Loucy (cell line): ENCODE measurements at regions not wholly inside any gene's neighbourhood (a gene's known extent, or its start where the extent isn't known, plus 50 kb on each side); places are given as distances from the start of the nearest gene placed in this dataset.
A peak's percentile ranks its signal among the peaks of the same experiment; 100 is the strongest.

Experiments
- H2AFZ ChIP-seq: fragments of 200-600 bp; sonication (generic); 2 replicates; pipeline ENCODE4 v1.6.0; 2016; ENCODE audit warnings: antibody characterized with exemption, mild to moderate bottlenecking, low read length, moderate library complexity
- H3F3A ChIP-seq: fragments of 200-600 bp; 2 replicates; pipeline ENCODE4 v1.6.0; 2016; ENCODE audit warnings: antibody characterized with exemption, low read depth, mild to moderate bottlenecking
- H3K27me3 ChIP-seq: fragments of 200-600 bp; sonication (generic); 2 replicates; pipeline ENCODE4 v1.6.1; 2014; ENCODE audit warnings: low read length, mild to moderate bottlenecking; ENCODE audit not compliant: insufficient read depth, poor library complexity, severe bottlenecking
- H3K36me3 ChIP-seq: fragments of 200-600 bp; sonication (generic); 2 replicates; pipeline ENCODE4 v1.6.1; 2016; ENCODE audit warnings: low read length; ENCODE audit not compliant: insufficient read depth
- H3K4me1 ChIP-seq: fragments of 200-600 bp; sonication (generic); 2 replicates; pipeline ENCODE4 v1.5.1; 2014; ENCODE audit warnings: low read length, mild to moderate bottlenecking; ENCODE audit not compliant: insufficient read depth, poor library complexity, severe bottlenecking
- H3K4me2 ChIP-seq: fragments of 200-600 bp; sonication (generic); 2 replicates; pipeline ENCODE4 v1.6.0; 2014; ENCODE audit warnings: antibody characterized with exemption, low read length, low read depth, mild to moderate bottlenecking; ENCODE audit not compliant: poor library complexity, severe bottlenecking
- H3K4me3 ChIP-seq: fragments of 200-600 bp; sonication (generic); 2 replicates; pipeline ENCODE4 v1.5.1; 2014; ENCODE audit warnings: low read length, mild to moderate bottlenecking, mixed read lengths; ENCODE audit not compliant: poor library complexity, severe bottlenecking
- H3K79me2 ChIP-seq: fragments of 200-600 bp; sonication (generic); 2 replicates; pipeline ENCODE4 v1.6.1; 2014; ENCODE audit warnings: low read length; ENCODE audit not compliant: insufficient read depth
- H3K9ac ChIP-seq: fragments of 200-600 bp; sonication (generic); 2 replicates; pipeline ENCODE4 v1.6.0; 2014; ENCODE audit warnings: mild to moderate bottlenecking, low read depth, low read length, moderate library complexity; ENCODE audit not compliant: poor library complexity, severe bottlenecking
- H3K9me2 ChIP-seq: fragments of 200-600 bp; sonication (generic); replicated peaks from 2 replicates; pipeline ENCODE4 v1.6.1; 2016; ENCODE audit warnings: low read depth, low read length, mixed read lengths
- H3K9me3 ChIP-seq: fragments of 200-600 bp; sonication (generic); 2 replicates; pipeline ENCODE4 v1.6.1; 2014; ENCODE audit warnings: mild to moderate bottlenecking, antibody characterized with exemption, low read length, low read depth; ENCODE audit not compliant: insufficient read depth
- H4K20me1 ChIP-seq: fragments of 200-600 bp; sonication (generic); 2 replicates; pipeline ENCODE4 v1.6.0; 2014; ENCODE audit warnings: antibody characterized with exemption, low read length, mild to moderate bottlenecking; ENCODE audit not compliant: insufficient read depth, poor library complexity, severe bottlenecking
- CTCF ChIP-seq: fragments of 200-600 bp; sonication (generic); conservative IDR thresholded peaks from 2 replicates; pipeline ENCODE4 v1.5.1; 2014; ENCODE audit warnings: mild to moderate bottlenecking, antibody characterized with exemption, low read length
- EZH2phosphoT487 ChIP-seq: fragments of 200-600 bp; IDR thresholded peaks from 2 replicates; pipeline ENCODE4 v1.6.1; 2018; ENCODE audit warnings: antibody characterized with exemption, mild to moderate bottlenecking, moderate library complexity, borderline replicate concordance

GRCh38 chr3:187957582-187957981, 196.4 kb upstream of the LPP start:
- H3K9ac ChIP-seq: peak overlapping the region; percentile 83
- no peaks in the 10 kb centered on the region for H3K27me3 ChIP-seq
- H3K79me2 ChIP-seq: no peaks in the 10 kb centered on the region
- H4K20me1 ChIP-seq: no peaks in the 10 kb centered on the region
- no peak overlapping the region for H3K4me3 ChIP-seq
- H2AFZ ChIP-seq: no peak overlapping the region
- H3K4me1 ChIP-seq: peaks cover 90% of the 10 kb centered on the region
- H3F3A ChIP-seq: peaks cover 11% of the 10 kb centered on the region
- no peaks in the 10 kb centered on the region for H3K36me3 ChIP-seq
- TF ChIP-seq EZH2phosphoT487 (no peak), CTCF (no peak)
- H3K9me3 ChIP-seq: no peaks in the 10 kb centered on the region
- H3K4me2 ChIP-seq: peak overlapping the region; percentile 66
- H3K9me2 ChIP-seq: no peaks in the 10 kb centered on the region

GRCh38 chr3:187958432-187959003, 195.4 kb upstream of the LPP start:
- Histone ChIP-seq H3K36me3 (no peaks in the 10 kb centered on the region), H3K79me2 (no peaks in the 10 kb centered on the region), H3K9me2 (no peaks in the 10 kb centered on the region), H3F3A (peaks cover 13% of the 10 kb centered on the region), H3K9me3 (no peaks in the 10 kb centered on the region), H3K27me3 (no peaks in the 10 kb centered on the region), H4K20me1 (no peaks in the 10 kb centered on the region), H3K9ac (peak overlapping the region; percentile 83), H2AFZ (peak overlapping the region; percentile 57; the same call in 1 of the 2 replicates), H3K4me2 (peak overlapping the region; percentile 66), H3K4me3 (peak overlapping the region; percentile 53), H3K4me1 (peaks cover 90% of the 10 kb centered on the region)
- TF ChIP-seq EZH2phosphoT487: no peak
- no peak for TF ChIP-seq CTCF

DNA sequence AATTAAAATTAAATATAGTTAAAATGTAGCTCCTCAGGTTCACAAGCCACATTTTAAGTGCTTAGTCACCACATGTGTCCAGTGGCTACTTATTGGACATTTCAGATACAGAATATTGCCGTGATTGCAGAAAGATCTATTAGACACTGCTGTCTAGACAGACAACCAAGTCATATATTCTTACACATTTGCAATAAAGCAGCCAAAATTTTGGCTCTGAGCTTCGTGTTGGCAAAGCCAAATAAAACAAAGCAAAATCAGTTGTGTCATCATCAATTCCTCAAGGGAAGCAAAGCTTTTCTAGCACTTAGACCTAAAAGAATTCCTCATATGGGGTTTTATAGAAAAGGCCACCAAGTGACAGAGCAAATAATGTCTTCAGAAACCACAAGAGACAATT, 193.1 kb upstream of the LPP start:
- H3K9me2 ChIP-seq: no peaks in the 10 kb centered on the region
- H3K4me2 ChIP-seq: peak overlapping the region; percentile 9
- H3K9me3 ChIP-seq: no peaks in the 10 kb centered on the region
- no peak overlapping the region for H3K4me3 ChIP-seq
- no peaks in the 10 kb centered on the region for H3K36me3 ChIP-seq
- no peak for TF ChIP-seq EZH2phosphoT487
- no peaks in the 10 kb centered on the region for H3K79me2 ChIP-seq
- H2AFZ ChIP-seq: no peak overlapping the region
- H3K27me3 ChIP-seq: no peaks in the 10 kb centered on the region
- H3F3A ChIP-seq: peaks cover 14% of the 10 kb centered on the region
- H3K9ac ChIP-seq: no peak overlapping the region
- no peaks in the 10 kb centered on the region for H4K20me1 ChIP-seq
- H3K4me1 ChIP-seq: peaks cover 80% of the 10 kb centered on the region

GRCh38 chr3:187961366-187961765, 192.6 kb upstream of the LPP start:
- H3K4me2 ChIP-seq: peak overlapping the region; percentile 28
- H2AFZ ChIP-seq: no peak overlapping the region
- H3K4me3 ChIP-seq: no peak overlapping the region
- no peaks in the 10 kb centered on the region for H3K9me3 ChIP-seq
- no peaks in the 10 kb centered on the region for H4K20me1 ChIP-seq
- H3K79me2 ChIP-seq: no peaks in the 10 kb centered on the region
- no peaks in the 10 kb centered on the region for H3K9me2 ChIP-seq
- peaks cover 14% of the 10 kb centered on the region for H3F3A ChIP-seq
- H3K27me3 ChIP-seq: no peaks in the 10 kb centered on the region
- peaks cover 83% of the 10 kb centered on the region for H3K4me1 ChIP-seq
- no peak overlapping the region for H3K9ac ChIP-seq
- TF ChIP-seq EZH2phosphoT487 (no peak), CTCF (no peak)
- no peaks in the 10 kb centered on the region for H3K36me3 ChIP-seq
